ENCODE measurements at regions not wholly inside any gene's neighbourhood (a gene's known extent, or its start where the extent isn't known, plus 50 kb on each side); places are given as distances from the start of the nearest gene placed in this dataset.

DNA sequence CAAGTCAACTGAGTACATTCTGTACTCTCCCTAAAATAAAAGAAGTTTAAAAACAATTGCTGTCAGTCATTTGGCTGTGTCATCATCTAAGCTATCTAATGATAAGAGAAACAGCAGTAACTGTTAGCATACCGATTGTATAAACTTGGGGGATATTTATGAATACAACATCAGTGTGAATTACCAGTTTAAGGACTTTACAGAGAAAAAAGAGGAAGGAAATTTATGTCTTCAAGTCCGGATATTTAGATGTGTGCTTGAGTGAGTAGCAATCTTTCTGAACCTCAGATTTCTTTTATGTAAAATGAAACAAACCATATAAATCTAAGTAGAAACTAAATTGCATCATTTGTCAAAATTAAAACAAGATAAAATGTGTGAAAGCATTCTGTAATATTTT lies 1557.0 kb downstream of the MRPL39 start:
- no peak for TF ChIP-seq CTCF (conservative IDR thresholded peaks at IDR 0.05; ENCODE audit: low read depth in 2 of 2)
- no peak for TF ChIP-seq EZH2 (IDR thresholded peaks at IDR 0.05; ENCODE audit: low read depth, unreplicated experiment)
- TF ChIP-seq ZNF114 (CRISPR knock-in tag; IDR thresholded peaks at IDR 0.05): no peak
- TF ChIP-seq REST (IDR thresholded peaks at IDR 0.05; ENCODE audit: unreplicated experiment): no peak
- no peak for TF ChIP-seq EZH2phosphoT487 (IDR thresholded peaks at IDR 0.05; ENCODE audit: unreplicated experiment)
- TF ChIP-seq ETS1 (IDR thresholded peaks at IDR 0.05): no peak
- no peak for TF ChIP-seq POLR2AphosphoS5 (IDR thresholded peaks at IDR 0.05; ENCODE audit: low read depth)
- no peak for TF ChIP-seq STAT1 (IDR thresholded peaks at IDR 0.05; ENCODE audit: unreplicated experiment)
- TF ChIP-seq CREB1 (CRISPR knock-in tag; IDR thresholded peaks at IDR 0.05; ENCODE audit: low read depth): no peak

Data from GM23338 (cell line).